HL-60 (cell line): ENCODE measurements at regions not wholly inside any gene's neighbourhood (a gene's known extent, or its start where the extent isn't known, plus 50 kb on each side); places are given as distances from the start of the nearest gene placed in this dataset.

Source experiments
- DNase-seq, 2 experiments: peaks; one replicate each; pipeline ENCODE4 v3.0.0-alpha.2; 2010 to 2020; ENCODE audit warnings: low read depth in 1 of 2, low spot score in 1 of 2
- H3K27ac ChIP-seq: fragments of 250-450 bp; sonication (Bioruptor Pico); replicated peaks from 2 replicates; pipeline ENCODE4 v1.5.1; 2020; ENCODE audit warnings: mild to moderate bottlenecking, moderate library complexity
- H3K27me3 ChIP-seq: fragments of 250-450 bp; sonication (Bioruptor Pico); 2 replicates; pipeline ENCODE4 v1.5.1; 2021; ENCODE audit warnings: mild to moderate bottlenecking, moderate library complexity; ENCODE audit not compliant: insufficient read depth, poor library complexity, severe bottlenecking
- H3K4me3 ChIP-seq: replicated peaks from 2 replicates; pipeline ENCODE4 v1.5.1; 2011; ENCODE audit warnings: mild to moderate bottlenecking, control low read depth, low read length; ENCODE audit not compliant: insufficient read depth
- GABPA ChIP-seq: IDR thresholded peaks from 2 replicates; pipeline ENCODE4 v1.6.1; 2012; ENCODE audit warnings: low read depth
- POLR2AphosphoS5 ChIP-seq: IDR thresholded peaks from 2 replicates; pipeline ENCODE4 v1.6.1; 2012; ENCODE audit warnings: low read depth
- SPI1 ChIP-seq: IDR thresholded peaks from 2 replicates; pipeline ENCODE4 v1.6.1; 2012; ENCODE audit warnings: low read depth, mild to moderate bottlenecking, borderline replicate concordance
- TF ChIP-seq, protein P1 (sequence below): IDR thresholded peaks from 2 replicates; pipeline ENCODE4 v1.6.1; 2012; ENCODE audit warnings: low read depth; ENCODE audit not compliant: insufficient replicate concordance
- TF ChIP-seq, protein P2 (sequence below): IDR thresholded peaks from one replicate; pipeline ENCODE4 v1.5.1; 2011; ENCODE audit warnings: low read length, control low read depth, inconsistent platforms; ENCODE audit not compliant: insufficient read depth

DNA sequence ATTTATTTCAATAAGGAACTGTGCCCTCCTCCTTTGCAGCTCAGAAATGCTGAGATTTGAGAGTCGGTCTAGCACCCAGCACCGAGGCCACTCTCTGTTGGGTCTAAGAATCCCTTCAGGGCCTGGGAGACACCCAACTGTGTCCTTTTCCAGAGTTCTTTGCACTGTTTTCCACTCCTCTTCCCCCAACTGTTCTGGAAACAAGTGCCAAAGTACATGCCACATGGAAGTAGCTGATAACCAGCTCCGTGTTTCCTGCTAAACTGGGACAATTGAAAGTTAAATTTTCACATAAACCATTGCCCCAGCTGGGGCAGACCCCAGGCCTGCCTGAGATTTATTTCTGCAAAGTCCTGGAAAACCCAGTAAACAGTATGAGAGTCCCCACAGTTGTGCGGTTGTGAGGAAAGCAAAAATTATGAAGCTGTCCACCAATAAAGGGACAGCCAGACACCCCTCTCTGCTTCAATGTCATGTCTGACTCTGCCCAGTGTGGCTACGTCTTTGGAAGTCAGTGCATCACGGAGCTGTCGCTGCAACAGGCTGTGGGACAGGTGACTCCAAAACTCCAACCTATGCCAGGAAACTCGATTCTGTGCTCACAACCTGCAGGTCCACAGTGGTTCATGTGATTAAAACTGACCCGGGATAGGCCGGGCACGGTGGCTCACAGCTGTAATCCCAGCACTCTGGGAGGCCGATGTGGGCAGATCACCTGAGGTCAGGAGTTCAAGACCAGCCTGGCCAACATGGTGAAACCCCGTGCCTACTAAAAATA, 178.0 kb upstream of the AFDN start:
- no peak for DNase-seq
- H3K27me3 ChIP-seq: no peaks in the 10 kb centered on the region
- TF ChIP-seq SPI1 (no peak), GABPA (no peak), POLR2AphosphoS5 (no peak)
- no peak overlapping the region for H3K27ac ChIP-seq
- no peak overlapping the region for H3K4me3 ChIP-seq

DNA sequence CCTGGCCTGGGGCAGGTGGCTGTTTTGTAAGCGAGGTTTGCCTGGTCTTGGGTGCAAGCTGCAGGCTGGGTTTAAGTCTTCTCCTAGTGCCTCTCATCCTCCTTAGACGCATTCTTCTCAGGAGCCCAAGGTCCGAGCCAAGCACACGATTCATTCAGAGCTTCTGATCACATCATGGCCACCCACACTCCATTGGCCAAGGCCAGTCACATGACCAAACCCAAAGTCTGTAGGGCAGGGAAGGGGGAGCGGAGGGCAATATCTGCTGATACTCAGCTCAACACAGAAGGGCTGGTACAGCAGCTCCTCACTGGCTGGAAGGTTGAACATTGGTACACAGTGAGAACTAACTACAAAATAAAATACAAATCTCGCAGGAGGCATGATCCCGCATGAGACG, 177.2 kb upstream of the AFDN start:
- no peaks in the 10 kb centered on the region for H3K27me3 ChIP-seq
- no peak overlapping the region for H3K27ac ChIP-seq
- no peak overlapping the region for H3K4me3 ChIP-seq
- TF ChIP-seq GABPA (no peak), SPI1 (no peak), POLR2AphosphoS5 (no peak)
- TF ChIP-seq, protein P1, sequence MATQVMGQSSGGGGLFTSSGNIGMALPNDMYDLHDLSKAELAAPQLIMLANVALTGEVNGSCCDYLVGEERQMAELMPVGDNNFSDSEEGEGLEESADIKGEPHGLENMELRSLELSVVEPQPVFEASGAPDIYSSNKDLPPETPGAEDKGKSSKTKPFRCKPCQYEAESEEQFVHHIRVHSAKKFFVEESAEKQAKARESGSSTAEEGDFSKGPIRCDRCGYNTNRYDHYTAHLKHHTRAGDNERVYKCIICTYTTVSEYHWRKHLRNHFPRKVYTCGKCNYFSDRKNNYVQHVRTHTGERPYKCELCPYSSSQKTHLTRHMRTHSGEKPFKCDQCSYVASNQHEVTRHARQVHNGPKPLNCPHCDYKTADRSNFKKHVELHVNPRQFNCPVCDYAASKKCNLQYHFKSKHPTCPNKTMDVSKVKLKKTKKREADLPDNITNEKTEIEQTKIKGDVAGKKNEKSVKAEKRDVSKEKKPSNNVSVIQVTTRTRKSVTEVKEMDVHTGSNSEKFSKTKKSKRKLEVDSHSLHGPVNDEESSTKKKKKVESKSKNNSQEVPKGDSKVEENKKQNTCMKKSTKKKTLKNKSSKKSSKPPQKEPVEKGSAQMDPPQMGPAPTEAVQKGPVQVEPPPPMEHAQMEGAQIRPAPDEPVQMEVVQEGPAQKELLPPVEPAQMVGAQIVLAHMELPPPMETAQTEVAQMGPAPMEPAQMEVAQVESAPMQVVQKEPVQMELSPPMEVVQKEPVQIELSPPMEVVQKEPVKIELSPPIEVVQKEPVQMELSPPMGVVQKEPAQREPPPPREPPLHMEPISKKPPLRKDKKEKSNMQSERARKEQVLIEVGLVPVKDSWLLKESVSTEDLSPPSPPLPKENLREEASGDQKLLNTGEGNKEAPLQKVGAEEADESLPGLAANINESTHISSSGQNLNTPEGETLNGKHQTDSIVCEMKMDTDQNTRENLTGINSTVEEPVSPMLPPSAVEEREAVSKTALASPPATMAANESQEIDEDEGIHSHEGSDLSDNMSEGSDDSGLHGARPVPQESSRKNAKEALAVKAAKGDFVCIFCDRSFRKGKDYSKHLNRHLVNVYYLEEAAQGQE: no peak
- TF ChIP-seq, protein P2, sequence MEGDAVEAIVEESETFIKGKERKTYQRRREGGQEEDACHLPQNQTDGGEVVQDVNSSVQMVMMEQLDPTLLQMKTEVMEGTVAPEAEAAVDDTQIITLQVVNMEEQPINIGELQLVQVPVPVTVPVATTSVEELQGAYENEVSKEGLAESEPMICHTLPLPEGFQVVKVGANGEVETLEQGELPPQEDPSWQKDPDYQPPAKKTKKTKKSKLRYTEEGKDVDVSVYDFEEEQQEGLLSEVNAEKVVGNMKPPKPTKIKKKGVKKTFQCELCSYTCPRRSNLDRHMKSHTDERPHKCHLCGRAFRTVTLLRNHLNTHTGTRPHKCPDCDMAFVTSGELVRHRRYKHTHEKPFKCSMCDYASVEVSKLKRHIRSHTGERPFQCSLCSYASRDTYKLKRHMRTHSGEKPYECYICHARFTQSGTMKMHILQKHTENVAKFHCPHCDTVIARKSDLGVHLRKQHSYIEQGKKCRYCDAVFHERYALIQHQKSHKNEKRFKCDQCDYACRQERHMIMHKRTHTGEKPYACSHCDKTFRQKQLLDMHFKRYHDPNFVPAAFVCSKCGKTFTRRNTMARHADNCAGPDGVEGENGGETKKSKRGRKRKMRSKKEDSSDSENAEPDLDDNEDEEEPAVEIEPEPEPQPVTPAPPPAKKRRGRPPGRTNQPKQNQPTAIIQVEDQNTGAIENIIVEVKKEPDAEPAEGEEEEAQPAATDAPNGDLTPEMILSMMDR: no peak
- DNase-seq: no peak

DNA sequence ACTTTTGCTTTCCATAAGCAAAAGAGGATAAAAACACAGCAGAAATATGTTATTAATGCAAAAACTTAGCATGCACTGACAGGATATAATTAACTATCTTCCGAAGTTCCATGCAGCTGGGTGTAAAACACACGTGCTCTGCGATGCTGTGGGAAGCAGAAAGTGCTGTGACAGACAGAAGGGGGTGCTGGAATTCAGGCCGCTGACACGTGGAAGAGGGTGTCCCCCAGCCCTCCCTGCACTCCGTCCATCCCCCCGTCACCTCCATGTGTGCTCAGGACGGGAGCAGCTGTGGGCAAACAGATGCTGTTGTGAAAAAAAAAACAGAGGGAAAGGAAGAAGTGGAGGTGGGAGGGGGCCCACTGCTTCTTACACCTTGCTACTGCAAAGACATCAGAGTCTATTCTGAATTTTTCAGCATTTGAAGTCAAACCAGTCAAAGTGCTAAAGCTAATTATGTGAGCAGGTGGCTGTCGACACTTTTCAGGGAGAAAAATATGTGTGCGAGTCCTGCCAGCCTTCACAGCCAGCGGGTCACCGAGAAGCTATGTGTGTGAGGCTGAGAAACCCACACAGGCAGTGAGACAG, 175.9 kb upstream of the AFDN start:
- no peak for TF ChIP-seq POLR2AphosphoS5
- TF ChIP-seq GABPA: no peak
- TF ChIP-seq, protein P2: no peak
- no peak for TF ChIP-seq SPI1
- TF ChIP-seq, protein P1: no peak
- H3K4me3 ChIP-seq: no peak overlapping the region
- no peak overlapping the region for H3K27ac ChIP-seq
- no peak for DNase-seq
- no peaks in the 10 kb centered on the region for H3K27me3 ChIP-seq

DNA sequence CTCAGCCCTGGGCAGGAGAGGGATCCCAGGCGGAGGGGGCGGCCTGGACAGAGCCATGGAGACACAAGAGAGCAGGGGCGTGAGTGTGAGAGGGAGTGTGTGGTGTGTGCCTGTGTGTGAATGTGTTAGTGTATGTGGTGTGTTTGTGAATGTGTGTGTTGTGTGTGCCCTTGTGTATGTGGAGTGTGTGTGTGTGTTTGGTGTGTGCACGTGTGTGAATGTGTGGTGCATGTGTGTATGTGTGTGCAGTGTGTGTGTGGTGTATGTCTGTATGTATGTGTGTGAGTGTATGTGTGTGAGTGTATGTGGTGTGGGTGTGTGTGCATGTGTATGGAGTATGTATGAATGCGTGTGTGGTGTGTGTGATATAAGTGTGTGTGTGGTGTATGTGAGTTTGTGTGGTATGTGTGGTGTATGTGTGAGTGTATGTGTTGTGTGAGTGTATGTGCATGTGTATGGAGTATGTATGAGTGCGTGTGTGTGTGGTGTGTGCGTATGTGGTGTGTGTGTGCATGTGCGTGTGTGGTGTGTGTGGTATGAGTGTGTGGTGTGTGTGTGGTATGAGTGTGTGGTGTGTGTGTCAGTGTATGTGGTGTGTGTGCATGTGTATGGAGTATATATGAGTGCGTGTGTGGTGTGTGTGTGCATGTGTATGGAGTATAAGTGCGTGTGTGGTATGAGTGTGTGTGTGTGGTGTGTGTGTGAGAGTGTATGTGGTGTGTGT, 175.2 kb upstream of the AFDN start:
- TF ChIP-seq SPI1 (no peak), GABPA (no peak), POLR2AphosphoS5 (no peak)
- TF ChIP-seq, protein P2: no peak
- TF ChIP-seq, protein P1: no peak
- no peak overlapping the region for H3K4me3 ChIP-seq
- no peak for DNase-seq
- H3K27me3 ChIP-seq: no peaks in the 10 kb centered on the region
- H3K27ac ChIP-seq: no peak overlapping the region
